SH-SY5Y (cell line): ENCODE measurements at regions not wholly inside any gene's neighbourhood (a gene's known extent, or its start where the extent isn't known, plus 50 kb on each side); places are given as distances from the start of the nearest gene placed in this dataset.
A peak's percentile ranks its signal among the peaks of the same experiment; 100 is the strongest.

Experiments
- GATA2 ChIP-seq: IDR thresholded peaks from 2 replicates; pipeline ENCODE4 v1.6.1; 2011; ENCODE audit warnings: mild to moderate bottlenecking, low read depth, low read length
- GATA3 ChIP-seq: IDR thresholded peaks from 2 replicates; pipeline ENCODE4 v1.6.1; 2011; ENCODE audit warnings: low read depth, mild to moderate bottlenecking, low read length, moderate library complexity

DNA sequence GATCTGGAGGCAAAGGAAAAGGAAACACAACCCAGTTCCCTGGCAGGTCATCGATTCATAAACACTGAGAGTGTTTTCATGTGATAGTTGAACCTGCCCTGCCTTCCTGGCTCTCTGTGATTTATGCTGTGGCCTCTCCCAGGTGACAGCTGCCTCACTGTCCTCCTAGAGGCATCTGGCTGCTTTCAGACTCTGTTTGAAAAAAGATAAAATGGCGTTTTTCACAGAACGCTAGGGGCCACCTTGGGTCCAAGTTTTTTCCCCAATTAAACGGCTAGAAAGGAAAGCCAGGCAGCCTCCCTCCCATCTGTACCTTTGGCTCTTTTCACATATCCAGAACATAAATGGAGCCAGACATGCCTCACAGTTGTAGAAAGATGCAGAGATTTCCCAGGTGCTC lies 252.6 kb upstream of the CCDC196 start:
- peak; percentile 34; the same call in 1 of the 2 replicates for TF ChIP-seq GATA2
- TF ChIP-seq GATA3 = no peak

DNA sequence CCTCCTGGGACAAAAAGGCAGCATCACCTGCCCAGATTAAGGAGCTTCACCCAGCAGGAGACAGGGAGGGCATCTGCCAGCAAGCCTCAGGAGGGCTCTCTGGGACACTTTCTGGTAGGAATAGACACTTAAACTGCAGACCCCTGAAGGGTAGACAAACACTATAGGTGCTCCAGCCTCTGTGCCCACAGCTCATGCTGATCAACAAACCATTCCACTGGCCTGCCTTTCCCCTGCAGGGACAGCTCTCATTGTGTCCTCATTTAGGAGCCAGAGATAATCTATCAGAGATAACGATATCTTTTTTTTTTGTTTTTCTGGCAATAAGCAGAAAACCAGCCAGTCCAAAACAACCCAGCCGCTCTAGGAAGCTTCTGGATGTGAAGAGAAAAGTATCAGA lies 251.8 kb upstream of the CCDC196 start:
- peak; percentile 74 for TF ChIP-seq GATA3
- TF ChIP-seq GATA2 = peak; percentile 91

DNA sequence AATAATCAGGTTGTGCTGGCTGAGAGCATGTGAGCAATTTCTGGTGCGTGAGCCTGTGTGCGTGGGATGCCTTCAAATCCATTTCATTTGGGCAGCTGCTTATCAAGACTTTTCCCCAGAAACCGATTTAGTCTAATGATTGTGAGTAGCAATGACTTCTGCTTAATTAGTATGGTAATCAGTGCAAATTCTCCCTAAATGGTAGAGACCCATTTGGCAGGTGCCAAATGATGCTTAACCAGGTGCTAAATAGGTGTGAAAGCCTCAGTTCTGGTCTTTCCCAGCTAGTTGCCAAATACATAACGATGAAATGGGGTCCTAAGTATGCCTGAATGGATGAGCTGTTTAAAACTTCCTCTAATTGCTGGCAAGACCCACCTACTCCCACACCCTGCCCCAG lies 248.4 kb upstream of the CCDC196 start:
- TF ChIP-seq GATA2 (no peak), GATA3 (no peak)

DNA sequence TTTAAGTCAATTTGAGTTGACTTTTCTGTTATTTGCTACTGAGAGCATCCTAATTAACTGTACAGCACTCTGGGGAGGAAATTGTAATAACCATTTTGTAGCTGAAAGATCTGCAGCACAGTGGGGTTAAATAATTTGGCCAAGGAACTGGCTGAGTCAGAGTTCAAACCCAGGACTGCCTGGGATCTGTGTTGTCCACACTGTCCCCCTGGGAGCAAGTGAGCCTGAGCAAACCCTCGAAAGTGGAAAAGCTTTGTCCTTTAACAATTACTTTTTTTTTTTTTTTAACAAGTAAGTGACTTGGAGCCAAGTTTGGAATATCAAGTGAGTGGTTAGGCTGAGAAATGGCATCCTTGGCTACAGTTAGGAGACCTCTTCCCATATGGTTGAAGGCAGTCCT lies 247.2 kb upstream of the CCDC196 start:
- no peak for TF ChIP-seq GATA2
- TF ChIP-seq GATA3 = no peak

DNA sequence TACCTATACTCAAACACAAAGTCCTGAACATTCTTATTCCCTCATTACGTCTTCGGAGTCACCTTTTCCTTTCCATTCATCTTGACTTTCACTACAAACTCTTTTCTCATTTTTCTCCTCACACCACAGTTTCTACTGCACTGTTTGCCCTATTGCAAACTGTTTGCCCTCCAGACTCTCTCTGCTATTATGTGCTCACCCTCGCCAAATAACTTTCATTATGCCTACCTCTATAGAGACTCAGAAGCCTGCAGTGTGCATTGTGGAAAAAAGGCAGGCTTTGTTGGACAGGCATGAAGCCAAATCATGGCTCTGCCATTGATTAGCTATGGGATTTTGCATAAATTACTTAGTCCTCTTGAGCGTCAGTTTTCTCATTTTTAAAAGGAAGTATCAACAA lies 246.6 kb upstream of the CCDC196 start:
- no peak for TF ChIP-seq GATA3
- TF ChIP-seq GATA2 = no peak

DNA sequence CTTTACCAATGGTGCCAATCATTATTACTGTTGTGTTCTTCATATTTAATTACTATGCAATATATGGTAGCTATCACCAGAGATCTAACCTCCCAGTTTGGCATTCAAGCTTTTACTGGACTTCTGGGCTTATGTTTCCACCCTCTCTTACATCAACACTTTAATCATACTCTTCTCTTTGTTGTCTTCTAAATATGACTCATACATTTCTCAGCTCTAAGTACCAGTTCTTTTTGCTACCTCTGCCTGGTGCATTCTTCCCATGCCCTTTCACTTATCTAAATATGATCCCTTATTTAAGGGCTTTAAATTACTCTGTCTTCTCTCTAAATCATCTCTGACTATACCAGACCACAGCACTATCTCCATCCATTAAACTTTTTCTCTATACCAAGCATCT lies 246.1 kb upstream of the CCDC196 start:
- TF ChIP-seq GATA2 (no peak), GATA3 (no peak)

DNA sequence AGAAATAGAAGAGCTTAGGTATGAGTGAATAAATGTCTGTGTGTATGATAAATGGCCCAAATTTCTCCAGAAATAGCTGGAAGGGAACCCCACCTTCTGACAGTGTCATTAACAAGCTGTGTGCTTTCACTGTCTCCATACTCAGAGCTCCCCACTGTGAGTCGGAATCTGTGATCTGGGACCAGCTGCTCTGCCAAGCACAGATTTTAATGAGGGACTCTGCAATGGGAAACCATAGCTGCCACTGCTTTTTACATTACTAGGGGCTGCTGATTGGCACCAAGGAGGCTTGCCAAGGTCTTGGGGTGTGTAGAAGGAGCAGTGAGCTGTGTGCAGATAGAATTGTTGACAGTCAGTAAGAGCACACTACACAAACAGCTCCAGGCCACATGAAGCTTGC lies 244.2 kb upstream of the CCDC196 start:
- TF ChIP-seq GATA2 (no peak), GATA3 (no peak)

DNA sequence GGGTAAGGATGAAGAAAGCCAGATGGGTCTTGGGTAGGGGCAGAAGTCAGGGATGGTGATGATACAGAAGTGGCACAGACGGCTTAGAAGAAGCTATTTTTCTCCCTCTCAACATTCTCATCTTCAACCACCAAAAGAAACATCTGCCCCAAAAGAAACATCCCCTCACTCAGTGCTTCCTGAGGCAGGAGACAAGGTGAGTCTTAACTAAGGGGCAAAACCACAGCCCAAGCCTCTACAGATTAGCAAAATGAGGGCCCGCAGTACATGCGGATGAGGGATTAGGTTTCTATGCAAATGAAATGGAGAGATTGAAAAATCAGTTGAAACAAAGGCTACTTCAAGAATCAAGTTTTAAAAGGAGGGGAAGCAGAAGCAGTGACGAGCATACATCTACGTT lies 241.3 kb upstream of the CCDC196 start:
- TF ChIP-seq GATA2 = no peak
- TF ChIP-seq GATA3 = no peak

DNA sequence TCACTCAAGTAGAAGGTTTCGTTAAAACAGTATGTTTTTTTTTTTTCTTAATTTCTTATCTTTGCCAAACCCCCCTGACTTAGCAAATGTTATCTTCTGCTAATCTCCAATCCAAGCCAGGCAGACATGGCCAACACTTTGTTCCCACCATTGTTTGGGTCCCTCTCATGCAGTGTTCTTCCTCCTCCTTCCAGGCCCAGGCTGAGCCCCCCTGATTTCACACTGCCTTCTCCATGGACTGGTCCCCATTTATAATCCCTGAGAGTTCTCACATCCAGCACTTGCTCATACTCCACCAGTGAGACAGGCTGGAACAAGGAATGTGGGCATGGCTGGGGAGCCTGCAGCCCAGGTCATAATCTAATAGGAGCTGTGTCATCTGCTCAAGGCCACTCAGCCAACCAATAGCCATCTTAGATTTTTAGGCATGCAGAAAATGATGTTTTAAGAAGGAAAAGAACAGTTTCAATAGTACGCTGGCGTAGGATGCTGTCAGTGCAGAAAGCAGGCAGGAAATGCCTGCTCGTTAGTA lies 238.4 kb upstream of the CCDC196 start:
- TF ChIP-seq GATA3 = no peak
- TF ChIP-seq GATA2 = peak; percentile 54; the same call in 1 of the 2 replicates

DNA sequence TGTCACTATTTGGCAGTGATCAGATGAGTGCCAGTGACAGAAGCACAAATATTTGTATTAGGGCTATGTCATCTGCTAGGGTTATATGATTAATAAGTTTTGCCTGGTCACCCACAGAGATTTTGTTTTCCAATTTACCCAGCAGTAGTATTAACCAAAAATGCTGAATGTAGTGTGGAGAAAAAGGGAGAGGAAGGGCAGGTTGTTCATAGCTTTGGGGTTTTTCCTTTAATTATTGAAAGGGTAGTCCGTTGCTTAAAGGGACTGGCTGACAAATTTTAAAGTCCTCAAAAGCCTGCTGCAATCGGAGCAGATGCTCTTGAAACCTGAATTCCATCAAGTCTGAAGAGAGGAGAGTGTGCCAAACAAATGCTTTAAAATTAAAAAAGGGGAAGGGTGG lies 237.9 kb upstream of the CCDC196 start:
- TF ChIP-seq GATA2 (no peak), GATA3 (no peak)

DNA sequence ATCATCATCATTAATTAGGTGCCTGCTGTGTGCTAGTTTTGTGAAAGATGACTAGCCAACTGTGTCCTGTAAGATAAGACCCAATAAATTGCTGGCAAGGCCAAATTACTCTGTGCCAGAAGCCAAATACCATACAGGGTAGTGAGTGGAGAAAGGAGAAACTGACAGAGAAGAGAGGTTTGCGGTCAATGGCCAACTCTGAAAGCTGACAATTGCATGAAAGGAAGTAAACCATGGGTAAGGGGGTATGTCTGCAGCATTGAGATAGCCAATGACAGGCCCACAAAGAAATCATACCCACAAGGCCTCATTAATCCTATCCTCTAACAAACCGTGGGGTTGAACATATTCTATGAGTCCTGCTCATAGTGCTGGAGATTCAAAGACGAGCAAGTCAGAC lies 236.6 kb upstream of the CCDC196 start:
- TF ChIP-seq GATA2 = no peak
- TF ChIP-seq GATA3 = no peak

DNA sequence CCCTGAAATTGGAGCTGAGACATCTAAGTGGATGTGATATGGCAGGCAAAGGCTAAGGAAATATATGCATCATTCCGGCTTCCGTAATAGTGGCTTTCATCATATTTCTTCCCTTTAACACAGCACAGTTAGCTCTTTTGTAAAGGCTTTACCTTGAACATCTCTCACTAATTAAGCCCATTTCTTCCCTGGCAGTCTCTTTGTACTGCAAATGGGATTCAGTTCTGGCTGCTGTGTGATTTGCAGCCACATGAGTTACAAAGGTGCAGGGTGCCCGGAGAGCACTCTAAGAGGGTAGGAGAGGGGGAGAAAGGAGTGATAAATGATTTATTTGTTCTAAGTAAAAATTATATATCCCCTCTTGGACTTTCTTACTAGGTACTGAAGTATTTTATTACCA lies 232.1 kb upstream of the CCDC196 start:
- TF ChIP-seq GATA2 (no peak), GATA3 (no peak)

DNA sequence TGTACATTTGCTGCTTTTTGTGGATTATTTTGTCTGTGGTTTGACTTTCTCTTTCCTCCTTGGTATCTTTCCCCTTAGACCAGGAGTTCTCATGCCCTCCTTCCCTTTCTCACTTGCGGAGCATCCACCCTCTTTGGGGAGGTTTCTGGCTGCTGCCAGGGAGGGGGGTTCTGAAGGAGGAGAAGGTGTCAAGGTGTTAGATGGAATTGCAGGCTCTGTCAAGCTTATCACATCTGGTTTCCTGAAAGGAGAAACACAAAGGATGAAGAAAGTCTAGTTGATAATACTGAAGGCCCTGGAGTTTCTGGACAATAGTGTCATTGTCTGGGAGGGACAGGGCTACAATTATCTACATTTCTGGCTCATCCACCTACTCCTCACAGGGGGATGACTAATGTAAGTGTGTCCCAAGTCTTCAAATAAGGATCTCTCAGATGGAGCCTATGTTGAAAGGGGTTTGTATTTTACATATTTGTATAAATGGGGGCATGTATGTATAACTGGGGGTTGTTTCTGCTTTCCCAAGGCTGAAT lies 217.3 kb upstream of the CCDC196 start:
- TF ChIP-seq GATA2 (no peak), GATA3 (no peak)

DNA sequence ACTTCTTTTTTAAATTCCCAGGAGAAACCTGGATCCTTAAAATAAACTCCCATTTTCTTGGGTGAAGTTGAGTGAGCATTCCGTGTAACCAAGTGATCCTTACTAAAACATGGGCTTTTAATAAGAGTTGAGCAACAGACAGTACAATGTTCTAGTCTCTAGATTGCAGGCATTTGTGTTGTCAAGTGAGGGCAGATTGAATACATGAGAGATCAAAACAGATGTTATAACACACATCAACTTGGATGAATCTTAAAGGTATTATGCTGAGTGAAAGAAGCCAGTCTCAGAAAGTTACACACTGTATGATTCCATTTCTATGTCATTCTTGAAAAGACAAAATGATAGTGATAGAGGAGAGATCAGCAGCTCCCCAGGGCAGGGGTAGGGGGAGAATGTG lies 213.9 kb upstream of the CCDC196 start:
- TF ChIP-seq GATA3 = no peak
- TF ChIP-seq GATA2 = no peak

DNA sequence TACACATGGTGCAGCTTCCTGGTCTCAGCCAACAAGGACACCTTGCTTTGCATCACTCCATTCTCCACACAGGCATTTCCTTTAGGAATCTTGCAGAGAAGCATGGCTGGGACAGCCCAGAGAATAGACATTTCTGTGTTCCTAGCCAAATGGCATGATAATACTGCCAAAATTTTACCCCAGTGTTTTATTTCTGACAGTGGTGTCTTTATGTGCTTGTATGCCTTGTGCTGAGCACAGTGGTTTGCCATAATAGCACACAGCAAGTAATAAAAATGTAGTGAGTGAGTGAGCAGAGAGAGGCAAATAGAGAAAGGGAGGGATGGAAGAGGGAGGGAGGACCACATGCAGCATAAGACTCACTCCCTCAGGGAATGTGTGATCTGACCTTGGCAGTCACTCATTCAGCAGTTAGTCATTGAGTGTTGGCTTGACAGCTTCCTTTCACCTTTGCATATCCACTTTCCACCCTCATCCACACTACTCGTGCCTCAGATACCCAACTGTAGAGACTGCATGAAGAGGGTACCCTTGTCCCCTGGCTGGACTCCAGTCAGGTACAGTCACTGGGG lies 212.8 kb upstream of the CCDC196 start:
- TF ChIP-seq GATA3 (no peak), GATA2 (no peak)
